Esophagus muscularis mucosa (tissue), 4 donors: ENCODE measurements at regions not wholly inside any gene's neighbourhood (a gene's known extent, or its start where the extent isn't known, plus 50 kb on each side); places are given as distances from the start of the nearest gene placed in this dataset.

Experiments
- DNase-seq: peaks from one replicate; pipeline ENCODE4 v3.0.0-alpha.2; 2017; ENCODE audit errors: extremely low spot score
- H3K27ac ChIP-seq, 4 donors: fragments of 200-600 bp; sonication (generic); replicated peaks in 1 of 4; 1 replicate in 3 of 4; 2 replicates in 1 of 4; pipeline ENCODE4 v1.5.1; 2016 to 2019; ENCODE audit warnings: mild to moderate bottlenecking in 1 of 4
- H3K27me3 ChIP-seq, 4 donors: fragments of 200-600 bp; sonication (generic); one replicate each; pipeline versions ENCODE4 v1.5.1 to v1.6.0; 2016 to 2019
- H3K36me3 ChIP-seq, 4 donors: fragments of 200-600 bp; sonication (generic); one replicate each; pipeline ENCODE4 v1.5.1; 2016 to 2019
- H3K4me1 ChIP-seq, 4 donors: fragments of 200-600 bp; sonication (generic); one replicate each; pipeline ENCODE4 v1.5.1; 2016 to 2019
- H3K4me3 ChIP-seq, 4 donors: fragments of 200-600 bp; sonication (generic); 1 replicate in 2 of 4; 2 replicates in 2 of 4; pipeline ENCODE4 v1.5.1; 2016 to 2019; ENCODE audit warnings: mild to moderate bottlenecking in 4 of 4, moderate library complexity in 1 of 4
- H3K9me3 ChIP-seq, 4 donors: fragments of 200-600 bp; sonication (generic); 1 replicate in 3 of 4; 2 replicates in 1 of 4; pipeline ENCODE4 v1.5.1; 2016 to 2019
- EP300 ChIP-seq: sonication (generic); formaldehyde crosslinking; IDR thresholded peaks from one replicate; pipeline ENCODE4 v1.6.1; 2017; ENCODE audit warnings: antibody characterized with exemption
- POLR2A ChIP-seq: fragments of 450-650 bp; IDR thresholded peaks from one replicate; pipeline ENCODE4 v1.6.1; 2017; ENCODE audit warnings: antibody characterized with exemption, moderate library complexity, mild to moderate bottlenecking, low read depth
- POLR2AphosphoS5 ChIP-seq, 2 donors: sonication (generic); formaldehyde crosslinking; IDR thresholded peaks; one replicate each; pipeline ENCODE4 v1.6.1; 2017; ENCODE audit warnings: antibody characterized with exemption in 2 of 2
- WGBS: methylation state at CpG from one replicate; pipeline ENCODE4 v1.1.5; 2018; 5-methylcytosine and 5-hydroxymethylcytosine counted together
- intact Hi-C: fragments of 100-400 bp; cut with DNase I; formaldehyde crosslinking; loops from one replicate; pipeline ENCODE4 v1.15.1; 2023
- TF ChIP-seq, protein P1 (sequence below), 3 experiments: fragments of 200-600 bp in 2 of 3; fragments of 450-650 bp in 1 of 3; sonication (generic) in 2 of 3; IDR thresholded peaks; one replicate each; pipeline ENCODE4 v1.5.1; 2017 to 2019; ENCODE audit warnings: antibody characterized with exemption in 3 of 3, mild to moderate bottlenecking in 2 of 3, moderate library complexity in 1 of 3

DNA sequence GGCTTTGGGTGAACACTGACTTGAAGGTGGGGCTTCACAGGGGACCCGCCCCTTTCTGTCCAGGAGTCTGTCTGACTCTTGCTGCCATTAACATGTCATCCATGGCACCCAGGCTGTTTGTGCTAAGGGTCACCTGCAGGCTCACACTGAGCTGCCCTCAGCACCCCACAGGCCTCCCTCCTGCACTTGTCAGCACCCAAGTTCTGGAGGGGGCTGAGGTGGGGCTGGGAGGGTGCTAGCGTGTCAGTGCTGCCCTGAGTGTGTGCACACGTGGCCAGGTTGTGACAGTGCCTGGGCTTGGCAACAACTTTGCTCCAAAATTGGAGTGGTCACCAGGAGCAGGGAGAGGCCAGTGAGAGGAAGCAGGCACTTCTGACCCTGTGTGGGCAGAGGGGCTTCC, 963.2 kb downstream of the TRHDE start:
- TF ChIP-seq POLR2AphosphoS5 (IDR thresholded peaks at IDR 0.05) (no peak), POLR2A (no peak), EP300 (no peak)
- TF ChIP-seq, protein P1, sequence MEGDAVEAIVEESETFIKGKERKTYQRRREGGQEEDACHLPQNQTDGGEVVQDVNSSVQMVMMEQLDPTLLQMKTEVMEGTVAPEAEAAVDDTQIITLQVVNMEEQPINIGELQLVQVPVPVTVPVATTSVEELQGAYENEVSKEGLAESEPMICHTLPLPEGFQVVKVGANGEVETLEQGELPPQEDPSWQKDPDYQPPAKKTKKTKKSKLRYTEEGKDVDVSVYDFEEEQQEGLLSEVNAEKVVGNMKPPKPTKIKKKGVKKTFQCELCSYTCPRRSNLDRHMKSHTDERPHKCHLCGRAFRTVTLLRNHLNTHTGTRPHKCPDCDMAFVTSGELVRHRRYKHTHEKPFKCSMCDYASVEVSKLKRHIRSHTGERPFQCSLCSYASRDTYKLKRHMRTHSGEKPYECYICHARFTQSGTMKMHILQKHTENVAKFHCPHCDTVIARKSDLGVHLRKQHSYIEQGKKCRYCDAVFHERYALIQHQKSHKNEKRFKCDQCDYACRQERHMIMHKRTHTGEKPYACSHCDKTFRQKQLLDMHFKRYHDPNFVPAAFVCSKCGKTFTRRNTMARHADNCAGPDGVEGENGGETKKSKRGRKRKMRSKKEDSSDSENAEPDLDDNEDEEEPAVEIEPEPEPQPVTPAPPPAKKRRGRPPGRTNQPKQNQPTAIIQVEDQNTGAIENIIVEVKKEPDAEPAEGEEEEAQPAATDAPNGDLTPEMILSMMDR (IDR thresholded peaks at IDR 0.05): no peak
- H3K9me3 ChIP-seq: peaks cover 0 to 12% (median 0%) of the 10 kb centered on the region in 4 donors
- H3K4me3 ChIP-seq: no peak overlapping the region
- intact Hi-C loops: no loop called here
- H3K27ac ChIP-seq: no peak overlapping the region
- H3K4me1 ChIP-seq: no peaks in the 10 kb centered on the region
- no peak for DNase-seq
- 76% methylated on average over 3 of the region's 3 CpGs for WGBS
- H3K36me3 ChIP-seq: no peaks in the 10 kb centered on the region
- no peaks in the 10 kb centered on the region for H3K27me3 ChIP-seq

- H3K36me3 ChIP-seq: no peaks in the 10 kb centered on the region
- H3K27ac ChIP-seq: no peak overlapping the region
- H3K9me3 ChIP-seq: no peaks in the 10 kb centered on the region
- H3K4me3 ChIP-seq: no peak overlapping the region
- intact Hi-C loops: no loop called here
- TF ChIP-seq, protein P1 (IDR thresholded peaks at IDR 0.05): no peak
- TF ChIP-seq POLR2AphosphoS5 (IDR thresholded peaks at IDR 0.05): no peak
- no peak for TF ChIP-seq POLR2A
- TF ChIP-seq EP300: no peak
- H3K4me1 ChIP-seq: no peaks in the 10 kb centered on the region
- H3K27me3 ChIP-seq: no peaks in the 10 kb centered on the region
- DNase-seq: no peak
- WGBS: 73% methylated on average over 1 of the region's 1 CpG
Measured at GRCh38 chr12:73240110-73240509, 967.9 kb downstream of the TRHDE start.

- DNase-seq: no peak
- Histone ChIP-seq H3K27me3 (no peaks in the 10 kb centered on the region), H3K27ac (no peak overlapping the region), H3K9me3 (peaks cover 0 to 3% (median 0%) of the 10 kb centered on the region in 4 donors), H3K4me3 (no peak overlapping the region), H3K36me3 (no peaks in the 10 kb centered on the region), H3K4me1 (no peaks in the 10 kb centered on the region)
- 13% methylated on average over 1 of the region's 1 CpG for WGBS
- intact Hi-C loops: no loop called here
- TF ChIP-seq EP300: no peak
- TF ChIP-seq POLR2AphosphoS5 (IDR thresholded peaks at IDR 0.05): no peak
- no peak for TF ChIP-seq POLR2A
- TF ChIP-seq, protein P1 (IDR thresholded peaks at IDR 0.05): no peak
Measured at GRCh38 chr12:73262788-73263381, 990.7 kb downstream of the TRHDE start.

GRCh38 chr12:73266206-73266605, 994.0 kb downstream of the TRHDE start:
- intact Hi-C loops: no loop called here
- TF ChIP-seq POLR2A (no peak), EP300 (no peak), POLR2AphosphoS5 (IDR thresholded peaks at IDR 0.05) (no peak)
- TF ChIP-seq, protein P1 (IDR thresholded peaks at IDR 0.05): no peak
- H3K4me3 ChIP-seq: no peak overlapping the region
- no peak overlapping the region for H3K27ac ChIP-seq
- DNase-seq: no peak
- H3K27me3 ChIP-seq: no peaks in the 10 kb centered on the region
- H3K9me3 ChIP-seq: peaks cover 0 to 5% (median 0%) of the 10 kb centered on the region in 4 donors
- 88% methylated on average over 1 of the region's 1 CpG for WGBS
- no peaks in the 10 kb centered on the region for H3K4me1 ChIP-seq
- no peaks in the 10 kb centered on the region for H3K36me3 ChIP-seq

DNA sequence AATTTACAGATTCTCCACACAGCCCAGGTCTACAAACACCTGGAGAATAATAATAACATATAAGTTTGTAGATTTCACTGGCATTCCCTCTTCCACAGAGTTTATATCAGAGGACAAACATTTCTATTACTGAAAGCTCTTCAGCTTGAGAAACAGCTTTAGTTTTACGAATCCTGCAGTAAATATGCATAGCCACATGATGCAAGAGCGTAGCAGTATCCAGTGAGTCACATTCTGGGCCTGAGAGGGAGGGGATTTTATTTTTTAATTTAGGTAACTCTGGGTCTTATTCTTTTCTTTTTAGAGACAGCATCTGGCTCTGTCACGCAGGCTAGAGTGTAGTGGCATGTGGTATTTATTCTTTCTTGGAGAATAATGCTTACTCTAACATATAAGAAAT, 1002.8 kb downstream of the TRHDE start:
- Histone ChIP-seq H3K9me3 (peaks cover 0 to 6% (median 0%) of the 10 kb centered on the region in 4 donors), H3K4me3 (no peak overlapping the region), H3K27me3 (no peaks in the 10 kb centered on the region), H3K27ac (no peak overlapping the region), H3K36me3 (no peaks in the 10 kb centered on the region), H3K4me1 (peaks cover 0 to 12% (median 3%) of the 10 kb centered on the region in 4 donors)
- DNase-seq: no peak
- WGBS: 56% methylated on average over 3 of the region's 3 CpGs
- intact Hi-C loops: no loop called here
- no peak for TF ChIP-seq EP300
- TF ChIP-seq, protein P1 (IDR thresholded peaks at IDR 0.05): no peak
